K562 (cell line): ENCODE measurements at regions not wholly inside any gene's neighbourhood (a gene's known extent, or its start where the extent isn't known, plus 50 kb on each side); places are given as distances from the start of the nearest gene placed in this dataset.
"Not testable (repeated sequence)": the region's sequence is repeated elsewhere in the genome, so short reads cannot be mapped to it uniquely, and the experiment has no call there.

Experiments
- ATAC-seq: fragments of 200-7000 bp; cut with Tn5 transposase; 3 replicates; pipeline ENCODE4 v1.9.1; 2020; ENCODE audit warnings: moderate library complexity
- BruUV-seq: library from RNA; stranded (reverse); fragments of 400-500 nt; replicated peaks from 2 replicates; lab custom pipeline; 2021; lab: Mats Ljungman, UMichigan
- CTCF ChIA-PET: fragments of 300-600 bp; formaldehyde crosslinking; extraction: SDS; loops from one replicate; lab custom pipeline; 2021; ENCODE audit warnings: low intra/inter-chr PET ratio; lab: Yijun Ruan, JAX
- POLR2A ChIA-PET: fragments of 300-600, 350-650 bp; sonication (Branson Sonifier 250); formaldehyde crosslinking; extraction: SDS; loops from one replicate; lab custom pipeline; 2021; ENCODE audit warnings: antibody characterized with exemption, inconsistent platforms; lab: Yijun Ruan, JAX
- DNase-seq, 4 experiments: peaks; one replicate each; pipeline versions ENCODE4 v3.0.0 to v3.0.0-alpha.2; 2011 to 2018; ENCODE audit warnings: low spot score in 3 of 4, mixed read lengths in 3 of 4; ENCODE audit errors: extremely low read depth in 1 of 4
- FAIRE-seq: peaks from 2 replicates; lab custom pipeline; 2011; peaks lifted over from hg19 to GRCh38; lab: Jason Lieb, UNC
- H2AFZ ChIP-seq: 2 replicates; pipeline ENCODE4 v1.6.0; 2011; ENCODE audit warnings: low read depth, low read length, control low read depth, inconsistent platforms
- H3K27ac ChIP-seq: fragments of 200-600 bp; 3 replicates; pipeline ENCODE4 v1.8.0; 2011; ENCODE audit warnings: low read depth, mild to moderate bottlenecking, control low read depth, inconsistent platforms, low read length, moderate library complexity, mixed read lengths; ENCODE audit errors: extremely low read depth
- H3K27me3 ChIP-seq, 2 experiments: fragments of 300-600 bp in 1 of 2; 2 replicates in 1 of 2; 3 replicates in 1 of 2; pipeline versions ENCODE4 v1.6.0 to v1.8.0; 2011; ENCODE audit warnings: inconsistent platforms in 2 of 2, low read length in 2 of 2, mild to moderate bottlenecking in 1 of 2, mixed read lengths in 1 of 2, moderate library complexity in 1 of 2; ENCODE audit not compliant: control insufficient read depth in 2 of 2, insufficient read depth in 2 of 2
- H3K36me3 ChIP-seq: fragments of 300-600 bp; 3 replicates; pipeline ENCODE4 v1.8.0; 2011; ENCODE audit warnings: mild to moderate bottlenecking, low read length, inconsistent platforms; ENCODE audit not compliant: control insufficient read depth, insufficient read depth
- H3K4me1 ChIP-seq, 2 experiments: fragments of 200-600 bp in 1 of 2; replicated peaks in 1 of 2; 2 replicates in 1 of 2; 3 replicates in 1 of 2; pipeline versions ENCODE4 v1.5.1 to v1.8.0; 2011; ENCODE audit warnings: inconsistent platforms in 2 of 2, low read length in 2 of 2, mild to moderate bottlenecking in 1 of 2, mixed read lengths in 1 of 2, moderate library complexity in 1 of 2; ENCODE audit not compliant: control insufficient read depth in 2 of 2, insufficient read depth in 2 of 2
- H3K4me2 ChIP-seq: 2 replicates; pipeline ENCODE4 v1.6.1; 2011; ENCODE audit warnings: low read length, control low read depth, inconsistent platforms, mixed read lengths; ENCODE audit not compliant: insufficient read depth
- H3K4me3 ChIP-seq: fragments of 200-600 bp; sonication (generic), shearing (Covaris generic); 2 replicates; pipeline ENCODE4 v1.5.1; 2016; ENCODE audit warnings: control low read depth, inconsistent platforms
- H3K79me2 ChIP-seq: fragments of 200-600 bp; 3 replicates; pipeline ENCODE4 v1.8.0; 2011; ENCODE audit warnings: low read length, inconsistent platforms; ENCODE audit not compliant: control insufficient read depth, insufficient read depth
- H3K9ac ChIP-seq, 2 experiments: 2 replicates each; pipeline versions ENCODE4 v1.6.0 to v1.6.1; 2011; ENCODE audit warnings: low read depth in 2 of 2, low read length in 2 of 2, control low read depth in 1 of 2, inconsistent platforms in 1 of 2, mild to moderate bottlenecking in 1 of 2, mixed read lengths in 1 of 2; ENCODE audit not compliant: insufficient read depth in 1 of 2
- H3K9me1 ChIP-seq: one replicate; pipeline ENCODE4 v1.6.0; 2011; ENCODE audit warnings: inconsistent platforms, mild to moderate bottlenecking, low read length, moderate library complexity; ENCODE audit not compliant: control insufficient read depth, insufficient read depth
- H3K9me3 ChIP-seq: replicated peaks from 2 replicates; pipeline ENCODE4 v1.5.1; 2011; ENCODE audit warnings: low read depth, low read length, inconsistent platforms; ENCODE audit not compliant: control insufficient read depth, insufficient read depth
- H4K20me1 ChIP-seq: replicated peaks from 2 replicates; pipeline ENCODE4 v1.6.1; 2011; ENCODE audit warnings: low read length, inconsistent platforms, mixed read lengths; ENCODE audit not compliant: control insufficient read depth, insufficient read depth
- CEBPB ChIP-seq: fragments of 450-650 bp; IDR thresholded peaks from 2 replicates; pipeline ENCODE4 v1.6.1; 2016; ENCODE audit warnings: missing genetic modification characterization, missing compliant biosample characterization
- CEBPG ChIP-seq, 3 experiments: fragments of 200-800 bp in 1 of 3; sonication (Bioruptor generic) in 1 of 3; sonication (generic) in 1 of 3; formaldehyde crosslinking in 1 of 3; IDR thresholded peaks in 2 of 3; conservative IDR thresholded peaks in 1 of 3; 2 replicates each; pipeline versions ENCODE4 v1.6.1 to v1.8.0; 2016 to 2022; ENCODE audit warnings: missing compliant biosample characterization in 2 of 3, missing genetic modification characterization in 2 of 3, mild to moderate bottlenecking in 1 of 3, missing genetic modification reagents in 1 of 3
- WGBS: fragments of 100-300 bp; shearing (Covaris generic); methylation state at CpG from one replicate; pipeline ENCODE4 v1.1.6; 2016; ENCODE audit warnings: low coverage, mixed read lengths; ENCODE audit not compliant: insufficient coverage; ENCODE audit errors: missing lambda C conversion rate; 5-methylcytosine and 5-hydroxymethylcytosine counted together
- in situ Hi-C: fragments of 300-500 bp; cut with MboI; formaldehyde crosslinking; loops from 4 replicates; pipeline ENCODE4 v1.15.0; 2018; ENCODE audit warnings: inconsistent platforms, mixed read lengths
- intact Hi-C: fragments of 100-400 bp; cut with micrococcal nuclease; formaldehyde crosslinking; loops from 2 replicates; pipeline ENCODE4 v1.14.2; 2022

GRCh38 chr15:24139622-24140021 lies 452.5 kb upstream of the NDN start:
- FAIRE-seq, BruUV-seq: not testable (repeated sequence)

GRCh38 chr15:24145070-24145469 lies 458.0 kb upstream of the NDN start:
- H3K4me3 ChIP-seq, CTCF ChIA-PET, H2AFZ ChIP-seq, H3K79me2 ChIP-seq, H3K9me3 ChIP-seq, H3K27ac ChIP-seq, H3K9me1 ChIP-seq, H3K4me2 ChIP-seq, H4K20me1 ChIP-seq, BruUV-seq, H3K36me3 ChIP-seq, DNase-seq, H3K27me3 ChIP-seq, POLR2A ChIA-PET, in situ Hi-C loops, intact Hi-C loops, H3K4me1 ChIP-seq, FAIRE-seq, ATAC-seq, H3K9ac ChIP-seq: not testable (repeated sequence)
- WGBS: 0% methylated on average over 8 of the region's 8 CpGs

More at GRCh38 chr15:24139622-24140021, 452.5 kb upstream of the NDN start:
- H3K9me3 ChIP-seq; POLR2A ChIA-PET; H3K9ac ChIP-seq; H3K4me2 ChIP-seq; CTCF ChIA-PET; H4K20me1 ChIP-seq; DNase-seq; H3K4me3 ChIP-seq; H2AFZ ChIP-seq; intact Hi-C loops; H3K27me3 ChIP-seq; H3K27ac ChIP-seq; H3K79me2 ChIP-seq; H3K4me1 ChIP-seq; H3K36me3 ChIP-seq; ATAC-seq; H3K9me1 ChIP-seq; TF ChIP-seq CEBPG (CRISPR knock-in tag; IDR thresholded peaks at IDR 0.05): not testable (repeated sequence)
- WGBS: 2% methylated on average over 8 of the region's 8 CpGs
- in situ Hi-C loops: loop anchor here (5.0 kb wide), 1 partner anchor 58 kb away; no protein-coding TSS in a partner anchor
- TF ChIP-seq CEBPB: peak; percentile 61
- TF ChIP-seq CEBPG (tag; conservative IDR thresholded peaks at IDR 0.05 in 1 of 2, IDR thresholded peaks at IDR 0.05 in 1 of 2): peak in 1 of 2 experiments; percentile 59; a peak in 2 of 4 replicates
